ENCODE measurements at regions not wholly inside any gene's neighbourhood (a gene's known extent, or its start where the extent isn't known, plus 50 kb on each side); places are given as distances from the start of the nearest gene placed in this dataset.

GRCh38 chr6:22411376-22412105 is 114.7 kb upstream of the PRL start:
- TF ChIP-seq POLR2A (IDR thresholded peaks at IDR 0.05; ENCODE audit: low read depth, low read length) = no peak
- TF ChIP-seq TAF1 (IDR thresholded peaks at IDR 0.05; ENCODE audit: borderline replicate concordance, low read depth, low read length) = no peak

Data from GM12892 (cell line).